NCI-H2227 (cell line): ENCODE measurements at regions not wholly inside any gene's neighbourhood (a gene's known extent, or its start where the extent isn't known, plus 50 kb on each side); places are given as distances from the start of the nearest gene placed in this dataset.

Experiments used
- DNase-seq: peaks from one replicate; lab custom pipeline; 2025; ENCODE audit not compliant: unreplicated experiment; lab: John Stamatoyannopoulos, UW

GRCh38 chr7:8931906-8932646 is 498.7 kb downstream of the NXPH1 start:
- no peak for DNase-seq

DNA sequence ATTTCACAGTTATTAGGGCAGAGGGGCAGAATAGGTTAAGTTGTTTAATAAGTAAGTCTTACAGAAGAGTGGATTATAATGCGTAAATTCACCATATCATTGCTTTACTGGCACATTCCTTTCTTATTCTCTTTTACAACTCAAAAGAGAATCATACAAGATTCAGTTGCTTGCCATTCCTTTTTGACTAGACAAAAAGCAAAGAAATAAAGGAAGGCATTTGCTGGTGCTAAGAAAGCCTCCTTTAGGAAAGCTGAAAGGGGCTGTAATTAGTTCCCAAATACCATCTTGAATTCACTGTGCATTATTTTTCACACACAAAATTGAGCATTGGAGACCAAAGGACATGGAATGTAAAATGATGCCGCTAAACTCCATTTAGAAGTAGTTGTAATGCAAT is 499.3 kb downstream of the NXPH1 start:
- DNase-seq, result no peak

- DNase-seq, result no peak
These were observed 503.8 kb downstream of the NXPH1 start for GRCh38 chr7:8937204-8937603.

GRCh38 chr7:8938044-8938805 is 504.8 kb downstream of the NXPH1 start:
- no peak for DNase-seq

DNA sequence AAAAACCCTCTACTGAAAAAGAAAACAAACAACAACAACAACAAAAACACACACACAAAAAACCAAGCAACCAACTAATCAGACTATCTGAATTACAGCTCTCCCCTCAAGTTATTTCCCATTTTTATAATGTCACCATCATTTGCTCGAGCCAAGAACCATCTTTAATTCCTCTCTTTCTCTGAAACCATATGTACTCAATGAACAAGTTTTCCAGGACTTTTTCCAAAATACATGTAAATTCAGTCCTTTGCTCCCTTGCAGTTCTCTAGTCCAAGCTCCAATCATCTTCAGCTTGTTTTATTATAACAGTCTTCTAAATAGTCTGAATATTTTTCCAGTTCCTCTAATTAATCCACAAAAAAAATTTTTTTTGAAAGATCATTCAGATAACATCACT is 506.0 kb downstream of the NXPH1 start:
- DNase-seq, result no peak

- no peak for DNase-seq
These were observed 530.3 kb downstream of the NXPH1 start for GRCh38 chr7:8963722-8964121.

GRCh38 chr7:8965177-8965576 is 531.8 kb downstream of the NXPH1 start:
- no peak for DNase-seq

DNA sequence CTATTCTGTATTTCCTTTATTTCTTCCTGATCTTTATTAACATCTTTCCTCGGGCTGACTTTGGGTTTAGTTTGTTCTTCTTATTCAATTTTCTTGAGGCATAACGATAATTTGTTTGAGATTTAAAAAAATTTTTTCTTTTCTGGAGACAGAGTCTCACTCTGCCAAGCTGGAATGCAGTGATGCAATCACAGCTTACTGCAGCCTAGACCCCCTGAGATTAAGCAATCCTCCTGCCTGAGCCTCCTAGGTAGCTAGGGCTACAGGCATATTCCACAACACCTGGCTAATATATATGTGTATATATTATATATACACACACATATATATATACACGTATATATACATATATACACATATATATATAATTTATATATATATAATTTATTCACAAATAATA is 540.2 kb downstream of the NXPH1 start:
- DNase-seq, result no peak

DNA sequence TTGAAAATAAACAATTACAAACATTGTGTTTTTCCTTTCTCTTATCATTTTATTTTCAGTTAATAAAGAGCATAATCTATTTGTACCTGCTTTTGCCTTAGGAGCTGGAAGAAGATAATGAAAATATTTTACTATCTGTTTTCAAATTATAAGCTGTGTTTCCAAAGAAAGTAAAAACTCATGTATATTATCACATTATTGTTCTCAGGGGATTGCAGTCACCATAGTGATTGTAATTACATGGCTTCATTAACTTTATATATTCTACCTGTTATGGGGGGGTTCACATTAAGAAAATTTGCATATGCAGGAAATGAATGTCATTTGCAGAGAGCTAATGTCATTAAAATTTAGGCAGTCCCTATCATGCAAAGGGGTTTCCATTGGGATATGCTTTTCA is 542.3 kb downstream of the NXPH1 start:
- no peak for DNase-seq

DNA sequence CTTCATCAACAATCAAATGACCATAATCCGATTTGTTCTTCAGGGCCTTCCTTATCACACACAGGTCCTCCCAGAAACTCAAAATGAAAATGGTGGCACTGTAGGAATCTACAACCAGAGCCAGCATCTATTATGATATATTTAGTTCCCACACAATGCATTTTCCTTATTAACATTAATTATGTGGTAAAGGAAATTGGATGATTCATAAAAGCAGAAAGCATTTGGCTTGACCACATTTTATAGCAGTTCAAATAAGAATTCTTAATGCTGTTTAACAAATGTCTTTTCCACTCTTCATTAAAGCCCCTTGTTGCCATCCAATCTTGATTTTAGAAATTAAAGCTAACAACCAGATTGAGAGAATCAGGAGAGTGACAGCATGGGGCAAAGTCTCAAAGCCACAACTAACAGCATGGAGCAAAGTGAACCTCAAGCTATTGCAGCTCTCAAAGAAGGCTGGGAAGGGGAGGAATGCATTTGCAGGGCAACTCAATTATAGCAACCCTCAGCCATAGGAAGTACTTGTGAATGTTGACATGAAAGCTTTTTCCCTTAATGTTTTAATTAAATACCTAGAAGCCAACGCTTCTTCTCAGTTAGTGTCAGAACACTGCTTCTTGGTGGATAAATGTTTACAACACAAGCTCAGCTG is 549.1 kb downstream of the NXPH1 start:
- no peak for DNase-seq

DNA sequence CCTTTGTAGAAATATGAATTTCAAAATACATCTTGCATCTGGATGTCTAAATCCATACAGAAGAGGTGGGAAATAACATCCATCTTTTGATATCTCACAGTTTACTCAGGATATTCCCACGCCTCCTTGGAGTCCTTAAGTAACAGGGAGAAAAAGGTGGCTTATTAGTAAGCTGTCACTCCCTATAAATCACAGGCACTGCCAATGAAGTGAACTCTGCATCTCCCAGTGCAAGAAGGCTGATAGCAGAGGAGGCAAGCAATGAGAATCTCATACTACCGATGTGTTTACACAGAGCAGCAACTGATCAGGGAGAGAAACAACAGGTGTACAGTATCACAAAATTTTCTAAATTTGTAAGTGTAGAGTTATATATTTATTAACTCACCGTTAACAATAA is 551.8 kb downstream of the NXPH1 start:
- no peak for DNase-seq

GRCh38 chr7:8988267-8988666 is 554.9 kb downstream of the NXPH1 start:
- no peak for DNase-seq

GRCh38 chr7:8991159-8991558 is 557.8 kb downstream of the NXPH1 start:
- no peak for DNase-seq

GRCh38 chr7:8998762-8999161 is 565.4 kb downstream of the NXPH1 start:
- DNase-seq, result no peak

DNA sequence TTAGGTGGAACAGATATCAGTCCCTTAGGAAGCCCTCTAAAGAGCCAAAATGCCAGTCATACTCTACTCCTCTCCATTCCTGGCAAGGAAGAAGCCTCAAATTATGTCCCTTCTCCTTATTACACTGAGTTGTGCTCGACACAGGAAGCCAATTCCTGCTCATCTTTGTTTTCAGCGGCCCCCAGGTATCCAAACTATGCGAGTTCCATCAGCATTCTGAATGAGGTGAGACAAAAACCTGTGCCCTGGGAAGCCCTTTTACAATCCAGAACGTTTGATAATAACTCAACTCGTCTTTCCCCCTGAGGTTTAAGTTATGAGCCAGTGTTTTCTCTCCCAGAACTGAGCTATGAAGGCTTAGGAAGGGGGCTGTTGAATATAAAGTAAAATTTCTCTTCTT is 580.5 kb downstream of the NXPH1 start:
- DNase-seq, result no peak

DNA sequence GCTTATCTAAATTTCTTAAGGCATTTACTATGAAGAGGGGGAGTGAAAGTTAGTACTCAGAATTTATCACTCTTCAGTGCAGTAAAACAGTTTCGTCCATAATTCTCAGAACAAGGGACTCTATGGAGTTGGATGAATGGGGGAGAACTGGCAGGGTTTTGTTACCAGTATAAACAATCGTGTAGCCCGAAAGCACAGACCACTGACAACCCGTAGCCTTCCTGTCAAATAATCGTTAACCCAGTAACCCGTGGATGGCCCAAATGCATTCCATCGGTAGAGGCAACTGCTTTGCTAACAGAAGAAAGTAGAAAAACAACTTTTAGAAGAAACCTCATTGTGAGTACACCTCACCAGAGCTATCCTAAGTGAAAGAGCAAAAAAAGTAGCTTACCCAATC is 583.9 kb downstream of the NXPH1 start:
- DNase-seq, result no peak

- DNase-seq, result no peak
These were observed 589.0 kb downstream of the NXPH1 start for GRCh38 chr7:9022456-9022855.

DNA sequence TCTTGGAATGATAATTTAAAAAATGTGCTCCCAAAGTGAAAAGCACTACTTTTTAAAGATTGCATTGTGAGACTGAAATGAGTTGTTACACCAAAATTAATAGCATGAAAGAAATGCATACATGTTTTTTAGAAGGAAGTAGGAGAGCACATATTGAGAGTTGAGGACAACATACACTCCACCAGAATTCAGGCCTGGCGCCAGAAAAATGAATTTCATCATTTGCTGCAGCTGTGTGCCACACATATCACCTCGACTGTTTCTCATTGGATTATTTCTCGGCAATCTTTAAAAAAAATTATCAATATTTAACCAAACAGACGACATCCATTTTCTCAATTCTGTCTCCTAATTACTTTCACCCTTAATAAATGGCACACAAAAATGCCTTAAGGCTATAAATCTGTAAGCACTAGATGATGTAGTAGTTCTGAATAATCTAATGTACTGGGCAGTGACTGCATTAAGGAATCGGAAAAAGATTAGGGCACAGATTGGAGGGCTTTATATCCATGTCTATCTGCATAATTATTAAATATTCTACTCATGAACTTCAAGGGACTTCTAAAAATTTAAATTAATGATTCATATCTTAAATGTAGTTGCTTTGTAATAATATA is 590.4 kb downstream of the NXPH1 start:
- DNase-seq, result no peak

GRCh38 chr7:9026121-9026520 is 592.7 kb downstream of the NXPH1 start:
- DNase-seq, result no peak

DNA sequence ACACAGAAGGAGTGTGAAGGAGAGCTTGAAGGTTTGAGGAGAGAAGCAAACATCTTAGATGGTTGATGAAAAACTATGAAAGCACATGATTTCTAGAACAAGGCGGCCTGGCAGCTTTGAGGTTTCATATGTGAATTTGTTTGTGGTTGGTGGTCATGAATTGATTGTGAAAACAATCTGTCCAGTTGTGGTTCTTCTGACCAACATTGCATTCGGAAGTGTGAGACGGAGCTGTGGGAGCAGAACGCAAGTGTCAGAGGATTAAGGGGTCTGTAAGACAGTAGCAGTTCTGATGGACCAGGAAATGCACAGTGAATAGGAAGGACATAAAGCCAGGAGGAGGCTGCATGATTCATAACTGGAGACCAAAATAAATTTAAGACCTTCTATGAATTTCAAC is 594.6 kb downstream of the NXPH1 start:
- no peak for DNase-seq

- no peak for DNase-seq
These were observed 596.5 kb downstream of the NXPH1 start for GRCh38 chr7:9029681-9030530.
